GM12875 (cell line): ENCODE measurements at regions not wholly inside any gene's neighbourhood (a gene's known extent, or its start where the extent isn't known, plus 50 kb on each side); places are given as distances from the start of the nearest gene placed in this dataset.

Source experiments
- H3K4me3 ChIP-seq: one replicate; pipeline ENCODE4 v1.5.1; 2011; ENCODE audit warnings: low read depth, low read length, control low read depth
- CTCF ChIP-seq: IDR thresholded peaks from 2 replicates; pipeline ENCODE4 v1.5.1; 2011; ENCODE audit warnings: low read depth, mild to moderate bottlenecking, control low read depth, inconsistent platforms, low read length, moderate library complexity, borderline replicate concordance; ENCODE audit not compliant: insufficient read depth

GRCh38 chr13:46489586-46490023, 63.4 kb upstream of the LRCH1 start:
- no peak for TF ChIP-seq CTCF
- H3K4me3 ChIP-seq: no peak overlapping the region

DNA sequence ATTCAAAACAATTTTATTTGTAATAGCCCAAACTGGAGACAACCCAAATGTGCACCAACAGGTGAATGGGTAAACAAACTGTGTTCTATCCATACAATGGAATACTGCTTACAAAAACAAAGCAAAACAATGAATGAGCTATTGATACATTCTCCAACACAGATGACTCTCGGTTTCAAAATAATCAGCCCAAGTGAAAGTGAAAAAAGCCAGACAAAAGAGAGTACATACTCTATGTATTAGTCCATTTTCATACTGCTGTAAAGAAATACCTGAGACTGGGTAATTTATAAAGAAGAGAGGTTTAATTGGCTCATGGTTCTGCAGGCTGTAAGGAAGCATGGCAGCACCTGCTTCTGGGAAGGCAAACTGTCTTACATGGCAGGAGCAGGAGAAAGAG, 65.2 kb upstream of the LRCH1 start:
- H3K4me3 ChIP-seq: no peak overlapping the region
- TF ChIP-seq CTCF: no peak

GRCh38 chr13:46486270-46486669, 66.7 kb upstream of the LRCH1 start:
- no peak for TF ChIP-seq CTCF
- no peak overlapping the region for H3K4me3 ChIP-seq

DNA sequence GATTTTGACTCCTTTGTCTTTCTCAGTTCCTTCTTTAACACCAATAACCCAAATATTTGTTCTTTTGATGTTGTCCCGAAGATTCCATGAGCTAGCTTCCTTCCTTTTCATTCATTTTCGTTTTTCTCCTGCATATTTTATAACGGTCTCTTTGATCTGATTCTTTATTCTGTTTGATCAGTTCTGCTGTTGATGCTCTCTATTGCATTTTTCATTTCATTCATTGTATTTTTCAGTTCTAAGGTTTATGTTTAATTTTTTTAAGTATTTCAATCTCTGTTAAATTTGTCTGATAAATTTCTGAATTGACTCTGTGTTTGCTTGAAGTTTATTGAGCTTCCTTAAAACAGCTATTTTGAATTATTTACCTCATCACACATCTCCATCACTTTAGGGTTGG, 68.4 kb upstream of the LRCH1 start:
- TF ChIP-seq CTCF: no peak
- no peak overlapping the region for H3K4me3 ChIP-seq

DNA sequence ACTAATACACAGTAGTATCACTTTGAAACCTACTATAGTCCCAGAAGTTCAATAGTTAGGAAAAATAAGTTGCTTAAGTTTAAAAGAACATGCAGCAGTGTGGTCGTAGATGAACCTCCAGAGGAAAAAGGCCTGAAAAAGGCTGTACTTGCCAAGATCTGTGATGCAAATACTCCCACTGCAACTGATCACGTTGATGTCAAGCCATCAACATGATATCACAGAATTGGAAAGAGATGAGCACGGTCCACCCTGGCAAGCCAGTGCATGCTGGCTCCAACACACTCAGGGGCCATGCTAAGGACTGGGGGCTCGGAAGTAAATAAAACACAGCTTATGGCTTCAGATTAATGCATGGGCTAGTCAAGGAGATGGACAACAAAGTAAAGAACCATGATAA, 71.8 kb upstream of the LRCH1 start:
- H3K4me3 ChIP-seq: no peak overlapping the region
- TF ChIP-seq CTCF: no peak

GRCh38 chr13:46480131-46480530, 72.8 kb upstream of the LRCH1 start:
- no peak for TF ChIP-seq CTCF
- H3K4me3 ChIP-seq: no peak overlapping the region

GRCh38 chr13:46479691-46480090, 73.3 kb upstream of the LRCH1 start:
- no peak for TF ChIP-seq CTCF
- H3K4me3 ChIP-seq: no peak overlapping the region
